ENCODE measurements at regions not wholly inside any gene's neighbourhood (a gene's known extent, or its start where the extent isn't known, plus 50 kb on each side); places are given as distances from the start of the nearest gene placed in this dataset.

GRCh38 chr2:2729246-2729645 is 398.2 kb upstream of the MYT1L start:
- H3K14ac ChIP-seq (ENCODE audit: low read length in 2 of 2): no peak overlapping the region
- H3K18ac ChIP-seq (ENCODE audit: low read depth in 1 of 2, low read length in 2 of 2): no peak overlapping the region
- no peaks in the 10 kb centered on the region for H3K36me3 ChIP-seq (ENCODE audit: control insufficient read depth in 1 of 2, insufficient read depth in 2 of 2, low read depth in 1 of 2, low read length in 2 of 2)
- no peaks in the 10 kb centered on the region for H3K79me1 ChIP-seq (replicated peaks; ENCODE audit: low read length, poor library complexity, severe bottlenecking)
- 77% methylated on average over 9 of the region's 9 CpGs for WGBS
- no peak overlapping the region for H3K4me2 ChIP-seq (ENCODE audit: low read length, poor library complexity, severe bottlenecking)
- no peak overlapping the region for H3K9ac ChIP-seq (ENCODE audit: low read length)
- no peaks in the 10 kb centered on the region for H3K4me1 ChIP-seq (ENCODE audit: control insufficient read depth, insufficient read depth, low read depth, low read length)
- H2BK12ac ChIP-seq (ENCODE audit: low read length in 2 of 2): no peak overlapping the region
- H3K4ac ChIP-seq (ENCODE audit: low read depth in 1 of 2, low read length in 2 of 2): no peak overlapping the region
- no peaks in the 10 kb centered on the region for H3K9me3 ChIP-seq (ENCODE audit: control insufficient read depth, low read length)
- H2BK120ac ChIP-seq (ENCODE audit: low read depth, low read length): no peak overlapping the region
- DNase-seq: no peak
- no peak overlapping the region for H2AFZ ChIP-seq (ENCODE audit: low read depth, low read length)
- no peaks in the 10 kb centered on the region for H3K27me3 ChIP-seq (ENCODE audit: control insufficient read depth in 1 of 2, insufficient read depth in 1 of 2, low read length in 2 of 2)
- no peak overlapping the region for H2BK5ac ChIP-seq (ENCODE audit: low read depth, low read length, poor library complexity, severe bottlenecking)
- no peak overlapping the region for H3K27ac ChIP-seq (ENCODE audit: low read length, poor library complexity, severe bottlenecking)
- H2BK15ac ChIP-seq (ENCODE audit: low read depth, poor library complexity, severe bottlenecking): no peak overlapping the region
- H4K91ac ChIP-seq (ENCODE audit: low read length): no peak overlapping the region
- H3K23ac ChIP-seq (ENCODE audit: low read length in 2 of 2): no peak overlapping the region
- H2AK5ac ChIP-seq (ENCODE audit: low read length, severe bottlenecking): no peak overlapping the region
- H4K8ac ChIP-seq (ENCODE audit: low read length): no peak overlapping the region
- H3K4me3 ChIP-seq (ENCODE audit: insufficient read depth in 1 of 2, low read depth in 1 of 2, low read length in 2 of 2): no peak overlapping the region

- no peak overlapping the region for H3K23ac ChIP-seq (ENCODE audit: low read length in 2 of 2)
- no peak for DNase-seq
- H2AK5ac ChIP-seq (ENCODE audit: low read length, severe bottlenecking): no peak overlapping the region
- no peak overlapping the region for H2BK12ac ChIP-seq (ENCODE audit: low read length in 2 of 2)
- H3K9ac ChIP-seq (ENCODE audit: low read length): no peak overlapping the region
- H3K79me1 ChIP-seq (replicated peaks; ENCODE audit: low read length, poor library complexity, severe bottlenecking): no peaks in the 10 kb centered on the region
- H3K4me1 ChIP-seq (ENCODE audit: control insufficient read depth, insufficient read depth, low read depth, low read length): no peaks in the 10 kb centered on the region
- H2BK15ac ChIP-seq (ENCODE audit: low read depth, poor library complexity, severe bottlenecking): no peak overlapping the region
- H3K27ac ChIP-seq (ENCODE audit: low read length, poor library complexity, severe bottlenecking): no peak overlapping the region
- WGBS: 84% methylated on average over 18 of the region's 18 CpGs
- no peak overlapping the region for H3K4me2 ChIP-seq (ENCODE audit: low read length, poor library complexity, severe bottlenecking)
- no peak overlapping the region for H2BK5ac ChIP-seq (ENCODE audit: low read depth, low read length, poor library complexity, severe bottlenecking)
- H3K27me3 ChIP-seq (ENCODE audit: control insufficient read depth in 1 of 2, insufficient read depth in 1 of 2, low read length in 2 of 2): no peaks in the 10 kb centered on the region
- no peak overlapping the region for H4K91ac ChIP-seq (ENCODE audit: low read length)
- no peak overlapping the region for H2AFZ ChIP-seq (ENCODE audit: low read depth, low read length)
- H3K18ac ChIP-seq (ENCODE audit: low read depth in 1 of 2, low read length in 2 of 2): no peak overlapping the region
- H3K36me3 ChIP-seq (ENCODE audit: control insufficient read depth in 1 of 2, insufficient read depth in 2 of 2, low read depth in 1 of 2, low read length in 2 of 2): no peaks in the 10 kb centered on the region
- no peak overlapping the region for H4K8ac ChIP-seq (ENCODE audit: low read length)
- no peak overlapping the region for H3K14ac ChIP-seq (ENCODE audit: low read length in 2 of 2)
- no peak overlapping the region for H2BK120ac ChIP-seq (ENCODE audit: low read depth, low read length)
- no peak overlapping the region for H3K4ac ChIP-seq (ENCODE audit: low read depth in 1 of 2, low read length in 2 of 2)
- H3K4me3 ChIP-seq (ENCODE audit: insufficient read depth in 1 of 2, low read depth in 1 of 2, low read length in 2 of 2): no peak overlapping the region
- peaks cover under 1% of the 10 kb centered on the region for H3K9me3 ChIP-seq (ENCODE audit: control insufficient read depth, low read length)
These were observed 397.6 kb upstream of the MYT1L start for GRCh38 chr2:2728635-2729034.

GRCh38 chr2:2727876-2728511 is 396.9 kb upstream of the MYT1L start:
- H3K4me1 ChIP-seq (ENCODE audit: control insufficient read depth, insufficient read depth, low read depth, low read length): no peaks in the 10 kb centered on the region
- H3K18ac ChIP-seq (ENCODE audit: low read depth in 1 of 2, low read length in 2 of 2): no peak overlapping the region
- H3K4ac ChIP-seq (ENCODE audit: low read depth in 1 of 2, low read length in 2 of 2): no peak overlapping the region
- no peak for DNase-seq
- no peak overlapping the region for H3K23ac ChIP-seq (ENCODE audit: low read length in 2 of 2)
- H2BK15ac ChIP-seq (ENCODE audit: low read depth, poor library complexity, severe bottlenecking): no peak overlapping the region
- H2BK120ac ChIP-seq (ENCODE audit: low read depth, low read length): no peak overlapping the region
- H3K27ac ChIP-seq (ENCODE audit: low read length, poor library complexity, severe bottlenecking): no peak overlapping the region
- H2AFZ ChIP-seq (ENCODE audit: low read depth, low read length): no peak overlapping the region
- no peaks in the 10 kb centered on the region for H3K79me1 ChIP-seq (replicated peaks; ENCODE audit: low read length, poor library complexity, severe bottlenecking)
- no peak overlapping the region for H2BK5ac ChIP-seq (ENCODE audit: low read depth, low read length, poor library complexity, severe bottlenecking)
- no peak overlapping the region for H2BK12ac ChIP-seq (ENCODE audit: low read length in 2 of 2)
- WGBS: 87% methylated on average over 15 of the region's 18 CpGs
- no peak overlapping the region for H4K8ac ChIP-seq (ENCODE audit: low read length)
- H3K14ac ChIP-seq (ENCODE audit: low read length in 2 of 2): no peak overlapping the region
- H3K9me3 ChIP-seq (ENCODE audit: control insufficient read depth, low read length): peaks cover 3% of the 10 kb centered on the region
- no peak overlapping the region for H3K4me2 ChIP-seq (ENCODE audit: low read length, poor library complexity, severe bottlenecking)
- no peak overlapping the region for H4K91ac ChIP-seq (ENCODE audit: low read length)
- H3K4me3 ChIP-seq (ENCODE audit: insufficient read depth in 1 of 2, low read depth in 1 of 2, low read length in 2 of 2): no peak overlapping the region
- no peaks in the 10 kb centered on the region for H3K36me3 ChIP-seq (ENCODE audit: control insufficient read depth in 1 of 2, insufficient read depth in 2 of 2, low read depth in 1 of 2, low read length in 2 of 2)
- H3K9ac ChIP-seq (ENCODE audit: low read length): no peak overlapping the region
- H3K27me3 ChIP-seq (ENCODE audit: control insufficient read depth in 1 of 2, insufficient read depth in 1 of 2, low read length in 2 of 2): no peaks in the 10 kb centered on the region
- H2AK5ac ChIP-seq (ENCODE audit: low read length, severe bottlenecking): no peak overlapping the region

- Histone ChIP-seq H3K18ac (ENCODE audit: low read depth in 1 of 2, low read length in 2 of 2) (no peak overlapping the region), H3K27me3 (ENCODE audit: control insufficient read depth in 1 of 2, insufficient read depth in 1 of 2, low read length in 2 of 2) (no peaks in the 10 kb centered on the region), H2AFZ (ENCODE audit: low read depth, low read length) (no peak overlapping the region), H3K4ac (ENCODE audit: low read depth in 1 of 2, low read length in 2 of 2) (no peak overlapping the region), H2BK12ac (ENCODE audit: low read length in 2 of 2) (no peak overlapping the region), H3K36me3 (ENCODE audit: control insufficient read depth in 1 of 2, insufficient read depth in 2 of 2, low read depth in 1 of 2, low read length in 2 of 2) (no peaks in the 10 kb centered on the region), H4K91ac (ENCODE audit: low read length) (no peak overlapping the region), H3K27ac (ENCODE audit: low read length, poor library complexity, severe bottlenecking) (no peak overlapping the region), H3K4me1 (ENCODE audit: control insufficient read depth, insufficient read depth, low read depth, low read length) (no peaks in the 10 kb centered on the region), H2BK5ac (ENCODE audit: low read depth, low read length, poor library complexity, severe bottlenecking) (no peak overlapping the region), H2AK5ac (ENCODE audit: low read length, severe bottlenecking) (no peak overlapping the region), H3K9me3 (ENCODE audit: control insufficient read depth, low read length) (peaks cover 3% of the 10 kb centered on the region), H3K4me2 (ENCODE audit: low read length, poor library complexity, severe bottlenecking) (no peak overlapping the region), H3K9ac (ENCODE audit: low read length) (no peak overlapping the region), H3K4me3 (ENCODE audit: insufficient read depth in 1 of 2, low read depth in 1 of 2, low read length in 2 of 2) (no peak overlapping the region), H2BK120ac (ENCODE audit: low read depth, low read length) (no peak overlapping the region), H3K79me1 (replicated peaks; ENCODE audit: low read length, poor library complexity, severe bottlenecking) (no peaks in the 10 kb centered on the region), H4K8ac (ENCODE audit: low read length) (no peak overlapping the region), H3K14ac (ENCODE audit: low read length in 2 of 2) (no peak overlapping the region), H3K23ac (ENCODE audit: low read length in 2 of 2) (no peak overlapping the region), H2BK15ac (ENCODE audit: low read depth, poor library complexity, severe bottlenecking) (no peak overlapping the region)
- no peak for DNase-seq
- WGBS: 88% methylated on average over 11 of the region's 11 CpGs
These were observed 395.1 kb upstream of the MYT1L start for GRCh38 chr2:2726163-2726562.

Measured in mesenchymal stem cell (in vitro differentiated cells and primary cell).